DMS 273 (cell line): ENCODE measurements at regions not wholly inside any gene's neighbourhood (a gene's known extent, or its start where the extent isn't known, plus 50 kb on each side); places are given as distances from the start of the nearest gene placed in this dataset.

ENCODE experiments used
- DNase-seq: peaks from one replicate; lab custom pipeline; 2025; ENCODE audit not compliant: unreplicated experiment; lab: John Stamatoyannopoulos, UW

GRCh38 chr1:48055876-48056764 lies 58.9 kb upstream of the TRABD2B start:
- DNase-seq, result no peak

- no peak for DNase-seq
Measured at GRCh38 chr1:48054232-48054631, 57.0 kb upstream of the TRABD2B start.

- DNase-seq, result no peak
Measured at GRCh38 chr1:48052923-48053291, 55.7 kb upstream of the TRABD2B start.

- DNase-seq, result no peak
Measured at GRCh38 chr1:48051466-48052126, 54.4 kb upstream of the TRABD2B start.

- no peak for DNase-seq
Measured at GRCh38 chr1:48049823-48050535, 52.8 kb upstream of the TRABD2B start.

GRCh38 chr1:48048980-48049379 lies 51.8 kb upstream of the TRABD2B start:
- DNase-seq, result no peak

- no peak for DNase-seq
Measured at GRCh38 chr1:48048064-48048463, 50.9 kb upstream of the TRABD2B start.

- no peak for DNase-seq
Measured at GRCh38 chr1:48047116-48047515, 49.9 kb upstream of the TRABD2B start.
